Neural progenitor cell (in vitro differentiated cells): ENCODE measurements at regions not wholly inside any gene's neighbourhood (a gene's known extent, or its start where the extent isn't known, plus 50 kb on each side); places are given as distances from the start of the nearest gene placed in this dataset.

ENCODE experiments used
- DNase-seq: peaks from one replicate; pipeline ENCODE4 v3.0.0-alpha.2; 2016; ENCODE audit warnings: low spot score
- H2AFZ ChIP-seq: fragments of 200-600 bp; sonication (generic); replicated peaks from 2 replicates; pipeline ENCODE4 v1.6.1; 2016; ENCODE audit warnings: antibody characterized with exemption
- H3F3A ChIP-seq: fragments of 200-600 bp; sonication (generic); 2 replicates; pipeline ENCODE4 v1.6.1; 2016; ENCODE audit warnings: antibody characterized with exemption, low read depth
- H3K27ac ChIP-seq: fragments of 200-600 bp; sonication (generic); 2 replicates; pipeline ENCODE4 v1.5.1; 2016; ENCODE audit warnings: mild to moderate bottlenecking
- H3K27me3 ChIP-seq: fragments of 200-600 bp; sonication (generic); 2 replicates; pipeline ENCODE4 v1.6.1; 2016; ENCODE audit warnings: mild to moderate bottlenecking, moderate library complexity
- H3K36me3 ChIP-seq: fragments of 200-600 bp; sonication (generic); 2 replicates; pipeline ENCODE4 v1.5.1; 2016
- H3K4me1 ChIP-seq: fragments of 200-600 bp; sonication (generic); 2 replicates; pipeline ENCODE4 v1.6.1; 2016; ENCODE audit warnings: mixed run types
- H3K4me2 ChIP-seq: fragments of 200-600 bp; sonication (generic); 2 replicates; pipeline ENCODE4 v1.6.1; 2016
- H3K4me3 ChIP-seq: fragments of 200-600 bp; sonication (generic); 2 replicates; pipeline ENCODE4 v1.5.1; 2016
- H3K79me2 ChIP-seq: fragments of 200-600 bp; sonication (generic); 2 replicates; pipeline ENCODE4 v1.6.1; 2016; ENCODE audit warnings: low read depth
- H3K9ac ChIP-seq: fragments of 200-600 bp; sonication (generic); 2 replicates; pipeline ENCODE4 v1.6.1; 2016
- H3K9me3 ChIP-seq: fragments of 200-600 bp; sonication (generic); 2 replicates; pipeline ENCODE4 v1.5.1; 2016; ENCODE audit warnings: low read depth
- H4K20me1 ChIP-seq: fragments of 200-600 bp; sonication (generic); 2 replicates; pipeline ENCODE4 v1.6.1; 2016; ENCODE audit warnings: low read depth
- H3K27ac Mint-ChIP-seq: 3 replicates; pipeline ENCODE4 v1.8.0; 2021; ENCODE audit warnings: mixed read lengths
- H3K27me3 Mint-ChIP-seq: 2 replicates; pipeline ENCODE4 v1.8.0; 2022; ENCODE audit warnings: low read depth, mild to moderate bottlenecking, inconsistent platforms, moderate library complexity, mixed read lengths; ENCODE audit not compliant: insufficient read depth
- H3K36me3 Mint-ChIP-seq: 3 replicates; pipeline ENCODE4 v1.8.0; 2021; ENCODE audit warnings: mixed read lengths
- H3K4me1 Mint-ChIP-seq: 3 replicates; pipeline ENCODE4 v1.8.0; 2021; ENCODE audit warnings: mixed read lengths
- H3K4me3 Mint-ChIP-seq: 3 replicates; pipeline ENCODE4 v1.8.0; 2021; ENCODE audit warnings: mild to moderate bottlenecking, moderate library complexity, mixed read lengths
- H3K9me3 Mint-ChIP-seq: 3 replicates; pipeline ENCODE4 v1.8.0; 2020; ENCODE audit warnings: mixed read lengths
- EZH2 ChIP-seq: fragments of 200-600 bp; sonication (generic); IDR thresholded peaks from 2 replicates; pipeline ENCODE4 v1.6.1; 2017; ENCODE audit warnings: antibody characterized with exemption, mild to moderate bottlenecking, moderate library complexity
- EZH2phosphoT487 ChIP-seq: fragments of 200-600 bp; sonication (generic); IDR thresholded peaks from 2 replicates; pipeline ENCODE4 v1.6.1; 2017; ENCODE audit warnings: antibody characterized with exemption
- TF ChIP-seq, protein P1 (sequence below): fragments of 200-600 bp; sonication (generic); IDR thresholded peaks from 2 replicates; pipeline ENCODE4 v1.5.1; 2017; ENCODE audit warnings: antibody characterized with exemption, mild to moderate bottlenecking

DNA sequence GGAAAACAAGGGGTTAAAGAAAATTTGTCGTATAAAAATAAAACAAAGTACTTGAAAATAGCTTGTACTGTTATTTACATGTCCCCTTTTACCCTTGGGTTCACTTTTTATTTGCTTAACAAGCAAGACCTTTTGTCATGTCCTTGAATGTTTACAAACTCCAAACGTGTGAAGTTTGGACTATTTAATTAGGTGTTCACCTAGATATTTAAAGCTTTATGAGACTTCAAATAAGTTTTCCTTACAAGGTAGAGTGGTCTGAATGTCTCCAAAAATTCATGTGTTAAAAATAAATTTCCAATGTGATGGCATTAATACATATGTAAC, 242.0 kb upstream of the TTC14 start:
- Mint-ChIP-seq H3K4me3 (no peak overlapping the region), H3K9me3 (no peaks in the 10 kb centered on the region)

DNA sequence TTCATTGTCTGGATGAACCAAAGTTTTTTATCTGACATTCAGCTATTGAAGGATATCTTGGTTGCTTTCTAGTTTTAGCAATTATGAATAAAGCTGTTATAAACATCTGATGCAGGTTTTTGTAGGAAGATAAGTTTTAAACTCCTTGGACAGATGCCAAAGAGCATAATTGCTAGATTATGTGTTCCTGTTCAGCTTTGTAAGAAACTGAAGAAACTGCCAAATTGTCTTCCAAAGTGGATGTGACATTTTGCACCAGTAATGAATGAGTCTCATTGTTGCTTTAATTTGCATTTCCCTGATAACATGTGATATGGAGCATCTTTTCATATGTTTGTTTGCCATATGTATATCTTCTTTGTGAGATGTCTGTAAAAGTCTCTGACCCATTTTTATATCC, 239.9 kb upstream of the TTC14 start:
- no peaks in the 10 kb centered on the region for H3F3A ChIP-seq
- no peak overlapping the region for H3K4me3 ChIP-seq
- no peaks in the 10 kb centered on the region for H3K4me1 ChIP-seq
- Mint-ChIP-seq H3K4me3 (no peak overlapping the region), H3K27me3 (peaks cover 4% of the 10 kb centered on the region), H3K9me3 (peaks cover 2% of the 10 kb centered on the region), H3K4me1 (no peaks in the 10 kb centered on the region), H3K27ac (no peak overlapping the region), H3K36me3 (no peaks in the 10 kb centered on the region)
- H2AFZ ChIP-seq, result no peak overlapping the region
- no peak overlapping the region for H3K27ac ChIP-seq
- H3K9me3 ChIP-seq, result peaks cover under 1% of the 10 kb centered on the region
- no peaks in the 10 kb centered on the region for H3K36me3 ChIP-seq
- no peaks in the 10 kb centered on the region for H3K27me3 ChIP-seq
- H3K9ac ChIP-seq, result no peak overlapping the region
- H3K79me2 ChIP-seq, result no peaks in the 10 kb centered on the region
- no peak overlapping the region for H3K4me2 ChIP-seq
- no peaks in the 10 kb centered on the region for H4K20me1 ChIP-seq
- TF ChIP-seq EZH2phosphoT487, result no peak
- TF ChIP-seq, protein P1, sequence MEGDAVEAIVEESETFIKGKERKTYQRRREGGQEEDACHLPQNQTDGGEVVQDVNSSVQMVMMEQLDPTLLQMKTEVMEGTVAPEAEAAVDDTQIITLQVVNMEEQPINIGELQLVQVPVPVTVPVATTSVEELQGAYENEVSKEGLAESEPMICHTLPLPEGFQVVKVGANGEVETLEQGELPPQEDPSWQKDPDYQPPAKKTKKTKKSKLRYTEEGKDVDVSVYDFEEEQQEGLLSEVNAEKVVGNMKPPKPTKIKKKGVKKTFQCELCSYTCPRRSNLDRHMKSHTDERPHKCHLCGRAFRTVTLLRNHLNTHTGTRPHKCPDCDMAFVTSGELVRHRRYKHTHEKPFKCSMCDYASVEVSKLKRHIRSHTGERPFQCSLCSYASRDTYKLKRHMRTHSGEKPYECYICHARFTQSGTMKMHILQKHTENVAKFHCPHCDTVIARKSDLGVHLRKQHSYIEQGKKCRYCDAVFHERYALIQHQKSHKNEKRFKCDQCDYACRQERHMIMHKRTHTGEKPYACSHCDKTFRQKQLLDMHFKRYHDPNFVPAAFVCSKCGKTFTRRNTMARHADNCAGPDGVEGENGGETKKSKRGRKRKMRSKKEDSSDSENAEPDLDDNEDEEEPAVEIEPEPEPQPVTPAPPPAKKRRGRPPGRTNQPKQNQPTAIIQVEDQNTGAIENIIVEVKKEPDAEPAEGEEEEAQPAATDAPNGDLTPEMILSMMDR, result no peak
- no peak for DNase-seq

More for the DNA sequence above, 242.0 kb upstream of the TTC14 start:
- H3K36me3 ChIP-seq, result no peaks in the 10 kb centered on the region
- DNase-seq, result no peak
- H3K4me1 ChIP-seq, result no peaks in the 10 kb centered on the region
- Mint-ChIP-seq H3K4me1 (no peaks in the 10 kb centered on the region), H3K27ac (no peak overlapping the region), H3K27me3 (peaks cover 4% of the 10 kb centered on the region), H3K36me3 (no peaks in the 10 kb centered on the region)
- no peak overlapping the region for H3K27ac ChIP-seq
- TF ChIP-seq, protein P1, result no peak
- TF ChIP-seq EZH2phosphoT487, result no peak
- no peak for TF ChIP-seq EZH2
- H4K20me1 ChIP-seq, result no peaks in the 10 kb centered on the region
- no peaks in the 10 kb centered on the region for H3F3A ChIP-seq
- H3K9me3 ChIP-seq, result no peaks in the 10 kb centered on the region
- no peaks in the 10 kb centered on the region for H3K27me3 ChIP-seq
- H2AFZ ChIP-seq, result no peak overlapping the region
- H3K4me3 ChIP-seq, result no peak overlapping the region
- no peak overlapping the region for H3K4me2 ChIP-seq
- H3K9ac ChIP-seq, result no peak overlapping the region
- no peaks in the 10 kb centered on the region for H3K79me2 ChIP-seq

- peaks cover 4% of the 10 kb centered on the region for H3K27me3 Mint-ChIP-seq
- Histone ChIP-seq H3K79me2 (no peaks in the 10 kb centered on the region), H4K20me1 (no peaks in the 10 kb centered on the region), H3K36me3 (no peaks in the 10 kb centered on the region), H3K27me3 (no peaks in the 10 kb centered on the region), H3F3A (no peaks in the 10 kb centered on the region), H3K4me3 (no peak overlapping the region), H3K4me2 (no peak overlapping the region), H3K27ac (no peak overlapping the region), H3K4me1 (no peaks in the 10 kb centered on the region), H3K9ac (no peak overlapping the region), H3K9me3 (no peaks in the 10 kb centered on the region), H2AFZ (no peak overlapping the region)
- no peak for DNase-seq
- no peak overlapping the region for H3K4me3 Mint-ChIP-seq
- TF ChIP-seq EZH2 (no peak), EZH2phosphoT487 (no peak)
- TF ChIP-seq, protein P1, result no peak
- H3K4me1 Mint-ChIP-seq, result no peaks in the 10 kb centered on the region
- H3K27ac Mint-ChIP-seq, result no peak overlapping the region
- no peaks in the 10 kb centered on the region for H3K36me3 Mint-ChIP-seq
- H3K9me3 Mint-ChIP-seq, result peaks cover 6% of the 10 kb centered on the region
These were observed 226.1 kb upstream of the TTC14 start for GRCh38 chr3:180375831-180376230.

- Histone ChIP-seq H3K27ac (no peak overlapping the region), H3K4me3 (no peak overlapping the region), H3K9ac (no peak overlapping the region), H3K4me1 (peaks cover 11% of the 10 kb centered on the region), H3K9me3 (no peaks in the 10 kb centered on the region), H3K79me2 (no peaks in the 10 kb centered on the region), H3K27me3 (no peaks in the 10 kb centered on the region), H3K4me2 (no peak overlapping the region), H2AFZ (no peak overlapping the region), H4K20me1 (no peaks in the 10 kb centered on the region), H3F3A (no peaks in the 10 kb centered on the region), H3K36me3 (no peaks in the 10 kb centered on the region)
- TF ChIP-seq, protein P1, result no peak
- TF ChIP-seq EZH2 (no peak), EZH2phosphoT487 (no peak)
- Mint-ChIP-seq H3K9me3 (peaks cover 2% of the 10 kb centered on the region), H3K36me3 (no peaks in the 10 kb centered on the region), H3K4me1 (peaks cover 15% of the 10 kb centered on the region), H3K27ac (no peak overlapping the region), H3K27me3 (peaks cover 2% of the 10 kb centered on the region), H3K4me3 (no peak overlapping the region)
- no peak for DNase-seq
These were observed 223.5 kb upstream of the TTC14 start for GRCh38 chr3:180378496-180378895.
